ENCODE measurements at regions not wholly inside any gene's neighbourhood (a gene's known extent, or its start where the extent isn't known, plus 50 kb on each side); places are given as distances from the start of the nearest gene placed in this dataset.

DNA sequence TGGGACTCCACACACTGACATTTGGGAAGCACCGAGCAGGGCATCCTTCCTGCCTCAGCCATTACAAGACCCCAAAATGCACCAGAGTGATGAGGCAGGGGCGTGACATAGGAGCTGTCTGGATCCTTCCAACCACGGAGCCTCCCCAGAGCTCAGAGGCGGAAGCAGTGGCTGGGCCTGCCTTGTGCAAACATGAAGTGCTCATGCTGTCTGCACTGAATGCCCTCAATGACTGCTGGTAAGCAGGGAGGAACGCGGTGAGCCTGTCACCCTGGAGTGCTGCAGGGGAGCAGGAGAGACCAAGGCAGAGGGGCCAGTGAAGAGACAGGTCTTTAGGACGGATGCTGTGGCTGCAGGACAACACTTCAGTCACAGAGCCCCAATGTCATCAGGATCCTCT lies 60.2 kb upstream of the HRH2 start:
- Histone ChIP-seq H4K20me1 (ENCODE audit: insufficient read depth, low read length) (no peaks in the 10 kb centered on the region), H3K4me1 (ENCODE audit: control insufficient read depth, insufficient read depth, low read length) (no peaks in the 10 kb centered on the region), H2AK9ac (replicated peaks; ENCODE audit: low read depth, low read length, poor library complexity) (no peak overlapping the region), H2BK5ac (ENCODE audit: low read depth, low read length, poor library complexity, severe bottlenecking) (no peak overlapping the region), H4K91ac (ENCODE audit: insufficient read depth, low read depth, low read length) (no peak overlapping the region), H3K18ac (ENCODE audit: low read depth, low read length) (no peak overlapping the region), H3K79me1 (ENCODE audit: low read depth in 1 of 2, low read length in 2 of 2) (no peaks in the 10 kb centered on the region), H3K4me2 (ENCODE audit: low read depth, low read length) (no peak overlapping the region), H4K8ac (ENCODE audit: low read depth in 2 of 2, low read length in 2 of 2) (no peak overlapping the region), H3K27ac (ENCODE audit: insufficient read depth, low read length) (no peak overlapping the region), H2BK20ac (ENCODE audit: low read depth, low read length) (no peak overlapping the region), H3K23ac (ENCODE audit: low read depth, low read length) (no peak overlapping the region), H2BK120ac (ENCODE audit: low read depth, low read length) (no peak overlapping the region), H3K27me3 (ENCODE audit: control insufficient read depth, insufficient read depth, low read length) (no peaks in the 10 kb centered on the region), H2BK15ac (ENCODE audit: low read depth, low read length) (no peak overlapping the region), H2AFZ (replicated peaks; ENCODE audit: low read length, poor library complexity) (no peak overlapping the region), H3K9me3 (ENCODE audit: control insufficient read depth, insufficient read depth, low read length) (peaks cover 16% of the 10 kb centered on the region), H4K5ac (ENCODE audit: low read depth, low read length) (no peak overlapping the region), H3K9ac (ENCODE audit: low read depth, low read length) (no peak overlapping the region), H3K9me1 (ENCODE audit: insufficient read depth, low read length) (no peaks in the 10 kb centered on the region), H3K4me3 (ENCODE audit: insufficient read depth, low read depth, low read length) (no peak overlapping the region), H3K36me3 (ENCODE audit: control insufficient read depth, insufficient read depth, low read length) (no peaks in the 10 kb centered on the region), H3K4ac (ENCODE audit: low read depth, low read length) (no peak overlapping the region), H3K14ac (replicated peaks; ENCODE audit: low read depth, low read length) (no peak overlapping the region), H3K56ac (ENCODE audit: extremely low read depth, insufficient read depth, low read length) (no peak overlapping the region), H2AK5ac (ENCODE audit: low read depth, low read length) (no peak overlapping the region)
- no peak for DNase-seq
- ChIA-PET POLR2A (ENCODE audit: unreplicated experiment) (no interaction called here), CTCF (no interaction called here)
- in situ Hi-C loops (cut with MboI; ENCODE audit: low sequenced_read_pairs) = no loop called here
- dilution Hi-C loops (cut with HindIII; ENCODE audit: low sequenced_read_pairs, unreplicated experiment) = no loop called here
- intact Hi-C loops (cut with micrococcal nuclease) = no loop called here
- ATAC-seq (ENCODE audit: low read depth) = no peak
- no TSS peak for BruUV-seq (replicated peaks)
- TF ChIP-seq MAZ (IDR thresholded peaks at IDR 0.05; ENCODE audit: borderline replicate concordance, low read depth, low read length) = no peak
- 40% methylated on average over 2 of the region's 7 CpGs; no CpG with 5 or more reads in 1 of the 2 experiments for WGBS, 2 experiments (ENCODE audit: extremely low coverage in 2 of 2, insufficient read length in 1 of 2)

All from IMR-90 (cell line).